BLaER1 (cell line): ENCODE measurements at regions not wholly inside any gene's neighbourhood (a gene's known extent, or its start where the extent isn't known, plus 50 kb on each side); places are given as distances from the start of the nearest gene placed in this dataset.

Experiments used
- H3K27ac ChIP-seq: shearing (Covaris generic); formaldehyde crosslinking; 2 replicates; pipeline ENCODE4 v1.8.1; 2022
- H3K27me3 ChIP-seq: shearing (Covaris generic); formaldehyde crosslinking; 2 replicates; pipeline ENCODE4 v1.8.1; 2022
- H3K36me3 ChIP-seq: shearing (Covaris generic); formaldehyde crosslinking; 2 replicates; pipeline ENCODE4 v1.8.1; 2022
- H3K4me1 ChIP-seq: shearing (Covaris generic); formaldehyde crosslinking; 2 replicates; pipeline ENCODE4 v1.8.1; 2022
- H3K4me2 ChIP-seq: shearing (Covaris generic); formaldehyde crosslinking; 2 replicates; pipeline ENCODE4 v1.8.1; 2022
- H3K4me3 ChIP-seq: shearing (Covaris generic); formaldehyde crosslinking; 2 replicates; pipeline ENCODE4 v1.8.1; 2022
- H3K9ac ChIP-seq: shearing (Covaris generic); formaldehyde crosslinking; 2 replicates; pipeline ENCODE4 v1.8.1; 2022
- H3K9me3 ChIP-seq: shearing (Covaris generic); formaldehyde crosslinking; 2 replicates; pipeline ENCODE4 v1.8.1; 2022
- H4K20me1 ChIP-seq: shearing (Covaris generic); formaldehyde crosslinking; 2 replicates; pipeline ENCODE4 v1.8.1; 2022
- Cebpa-rat ChIP-seq: shearing (Covaris generic); IDR thresholded peaks from 2 replicates; pipeline ENCODE4 v1.8.1; 2022

- H3K9ac ChIP-seq = no peak overlapping the region
- no peaks in the 10 kb centered on the region for H3K27me3 ChIP-seq
- no peak overlapping the region for H3K27ac ChIP-seq
- TF ChIP-seq Cebpa-rat = no peak
- no peaks in the 10 kb centered on the region for H3K4me1 ChIP-seq
- H4K20me1 ChIP-seq = no peaks in the 10 kb centered on the region
- H3K4me3 ChIP-seq = no peak overlapping the region
- H3K9me3 ChIP-seq = no peaks in the 10 kb centered on the region
- H3K36me3 ChIP-seq = no peaks in the 10 kb centered on the region
- no peak overlapping the region for H3K4me2 ChIP-seq
Observed at GRCh38 chr1:4973341-4973740, 318.9 kb downstream of the AJAP1 start.

GRCh38 chr1:4972761-4973320 lies 318.4 kb downstream of the AJAP1 start:
- Histone ChIP-seq H4K20me1 (no peaks in the 10 kb centered on the region), H3K27me3 (no peaks in the 10 kb centered on the region), H3K4me3 (no peak overlapping the region), H3K4me2 (no peak overlapping the region), H3K36me3 (no peaks in the 10 kb centered on the region), H3K9ac (no peak overlapping the region), H3K4me1 (no peaks in the 10 kb centered on the region), H3K9me3 (no peaks in the 10 kb centered on the region), H3K27ac (no peak overlapping the region)
- no peak for TF ChIP-seq Cebpa-rat

GRCh38 chr1:4971666-4972065 lies 317.3 kb downstream of the AJAP1 start:
- Histone ChIP-seq H3K27ac (no peak overlapping the region), H3K9me3 (no peaks in the 10 kb centered on the region), H4K20me1 (no peaks in the 10 kb centered on the region), H3K36me3 (no peaks in the 10 kb centered on the region), H3K4me1 (no peaks in the 10 kb centered on the region), H3K4me2 (no peak overlapping the region), H3K4me3 (no peak overlapping the region), H3K27me3 (no peaks in the 10 kb centered on the region), H3K9ac (no peak overlapping the region)
- no peak for TF ChIP-seq Cebpa-rat

GRCh38 chr1:4970532-4970931 lies 316.1 kb downstream of the AJAP1 start:
- Histone ChIP-seq H3K4me3 (no peak overlapping the region), H3K4me2 (no peak overlapping the region), H3K27me3 (no peaks in the 10 kb centered on the region), H3K9ac (no peak overlapping the region), H3K36me3 (no peaks in the 10 kb centered on the region), H4K20me1 (no peaks in the 10 kb centered on the region), H3K27ac (no peak overlapping the region), H3K9me3 (no peaks in the 10 kb centered on the region), H3K4me1 (no peaks in the 10 kb centered on the region)
- no peak for TF ChIP-seq Cebpa-rat

- no peaks in the 10 kb centered on the region for H3K36me3 ChIP-seq
- no peaks in the 10 kb centered on the region for H3K4me1 ChIP-seq
- no peaks in the 10 kb centered on the region for H3K9me3 ChIP-seq
- H3K9ac ChIP-seq = no peak overlapping the region
- no peak overlapping the region for H3K4me2 ChIP-seq
- no peaks in the 10 kb centered on the region for H4K20me1 ChIP-seq
- TF ChIP-seq Cebpa-rat = no peak
- H3K27ac ChIP-seq = no peak overlapping the region
- H3K4me3 ChIP-seq = no peak overlapping the region
- H3K27me3 ChIP-seq = no peaks in the 10 kb centered on the region
Observed at GRCh38 chr1:4969556-4970129, 315.2 kb downstream of the AJAP1 start.

- Histone ChIP-seq H3K4me1 (no peaks in the 10 kb centered on the region), H3K9me3 (no peaks in the 10 kb centered on the region), H3K4me3 (no peak overlapping the region), H3K9ac (no peak overlapping the region), H3K27me3 (no peaks in the 10 kb centered on the region), H4K20me1 (no peaks in the 10 kb centered on the region), H3K36me3 (no peaks in the 10 kb centered on the region), H3K4me2 (no peak overlapping the region), H3K27ac (no peak overlapping the region)
- no peak for TF ChIP-seq Cebpa-rat
Observed at GRCh38 chr1:4965346-4966075, 311.1 kb downstream of the AJAP1 start.

GRCh38 chr1:4964634-4965345 lies 310.4 kb downstream of the AJAP1 start:
- Histone ChIP-seq H3K4me1 (no peaks in the 10 kb centered on the region), H3K4me2 (no peak overlapping the region), H3K36me3 (no peaks in the 10 kb centered on the region), H3K9ac (no peak overlapping the region), H3K9me3 (no peaks in the 10 kb centered on the region), H3K4me3 (no peak overlapping the region), H3K27ac (no peak overlapping the region), H4K20me1 (no peaks in the 10 kb centered on the region), H3K27me3 (no peaks in the 10 kb centered on the region)
- no peak for TF ChIP-seq Cebpa-rat

- no peak for TF ChIP-seq Cebpa-rat
- no peaks in the 10 kb centered on the region for H3K36me3 ChIP-seq
- H3K27me3 ChIP-seq = no peaks in the 10 kb centered on the region
- H3K9me3 ChIP-seq = no peaks in the 10 kb centered on the region
- H3K4me1 ChIP-seq = no peaks in the 10 kb centered on the region
- no peak overlapping the region for H3K4me3 ChIP-seq
- H3K4me2 ChIP-seq = no peak overlapping the region
- H3K9ac ChIP-seq = no peak overlapping the region
- no peak overlapping the region for H3K27ac ChIP-seq
- no peaks in the 10 kb centered on the region for H4K20me1 ChIP-seq
Observed at GRCh38 chr1:4963251-4963650, 308.8 kb downstream of the AJAP1 start.

GRCh38 chr1:4962836-4963235 lies 308.4 kb downstream of the AJAP1 start:
- H3K9ac ChIP-seq = no peak overlapping the region
- H3K9me3 ChIP-seq = no peaks in the 10 kb centered on the region
- H3K4me3 ChIP-seq = no peak overlapping the region
- no peaks in the 10 kb centered on the region for H3K27me3 ChIP-seq
- TF ChIP-seq Cebpa-rat = no peak
- H3K4me2 ChIP-seq = no peak overlapping the region
- H3K27ac ChIP-seq = no peak overlapping the region
- no peaks in the 10 kb centered on the region for H4K20me1 ChIP-seq
- H3K36me3 ChIP-seq = no peaks in the 10 kb centered on the region
- H3K4me1 ChIP-seq = no peaks in the 10 kb centered on the region
